Panc1 (cell line): ENCODE measurements at regions not wholly inside any gene's neighbourhood (a gene's known extent, or its start where the extent isn't known, plus 50 kb on each side); places are given as distances from the start of the nearest gene placed in this dataset.

ENCODE experiments used
- CTCF ChIP-seq: fragments of 450-650 bp; IDR thresholded peaks from 2 replicates; pipeline ENCODE4 v1.5.1; 2017; ENCODE audit warnings: mild to moderate bottlenecking
- POLR2AphosphoS5 ChIP-seq: IDR thresholded peaks from 2 replicates; pipeline ENCODE4 v1.6.1; 2012; ENCODE audit warnings: mild to moderate bottlenecking, low read depth, low read length, moderate library complexity
- SIN3A ChIP-seq: IDR thresholded peaks from 2 replicates; pipeline ENCODE4 v1.6.1; 2012; ENCODE audit warnings: low read depth, mild to moderate bottlenecking, low read length, moderate library complexity, borderline replicate concordance; ENCODE audit not compliant: insufficient read depth
- TF ChIP-seq, protein P1 (sequence below), 2 experiments: IDR thresholded peaks; 2 replicates each; pipeline ENCODE4 v1.6.1; 2011 to 2012; ENCODE audit warnings: low read depth in 2 of 2, control low read depth in 1 of 2, low read length in 1 of 2, mild to moderate bottlenecking in 1 of 2, moderate library complexity in 1 of 2; ENCODE audit not compliant: insufficient read depth in 1 of 2

DNA sequence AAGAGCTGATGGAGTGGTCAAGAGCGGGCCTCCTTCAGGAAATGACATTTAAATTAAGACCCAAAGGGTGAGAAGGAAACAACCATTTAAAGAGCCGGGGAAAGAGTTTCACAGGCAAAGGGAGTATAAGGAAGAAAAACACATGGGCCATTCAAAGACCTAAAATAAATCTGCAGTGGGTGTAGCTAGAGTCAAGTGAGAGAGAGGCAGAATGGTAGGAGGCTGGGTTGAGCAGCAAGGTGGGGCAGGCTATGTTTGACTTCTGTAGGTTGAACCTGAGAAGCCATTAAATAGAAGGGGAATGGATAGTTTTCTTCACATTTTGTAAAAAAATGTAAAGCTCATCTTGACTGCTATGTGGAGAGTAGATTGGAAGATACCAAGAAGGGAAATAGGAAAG, 183.8 kb downstream of the LACC1 start:
- TF ChIP-seq CTCF: no peak
- TF ChIP-seq, protein P1, sequence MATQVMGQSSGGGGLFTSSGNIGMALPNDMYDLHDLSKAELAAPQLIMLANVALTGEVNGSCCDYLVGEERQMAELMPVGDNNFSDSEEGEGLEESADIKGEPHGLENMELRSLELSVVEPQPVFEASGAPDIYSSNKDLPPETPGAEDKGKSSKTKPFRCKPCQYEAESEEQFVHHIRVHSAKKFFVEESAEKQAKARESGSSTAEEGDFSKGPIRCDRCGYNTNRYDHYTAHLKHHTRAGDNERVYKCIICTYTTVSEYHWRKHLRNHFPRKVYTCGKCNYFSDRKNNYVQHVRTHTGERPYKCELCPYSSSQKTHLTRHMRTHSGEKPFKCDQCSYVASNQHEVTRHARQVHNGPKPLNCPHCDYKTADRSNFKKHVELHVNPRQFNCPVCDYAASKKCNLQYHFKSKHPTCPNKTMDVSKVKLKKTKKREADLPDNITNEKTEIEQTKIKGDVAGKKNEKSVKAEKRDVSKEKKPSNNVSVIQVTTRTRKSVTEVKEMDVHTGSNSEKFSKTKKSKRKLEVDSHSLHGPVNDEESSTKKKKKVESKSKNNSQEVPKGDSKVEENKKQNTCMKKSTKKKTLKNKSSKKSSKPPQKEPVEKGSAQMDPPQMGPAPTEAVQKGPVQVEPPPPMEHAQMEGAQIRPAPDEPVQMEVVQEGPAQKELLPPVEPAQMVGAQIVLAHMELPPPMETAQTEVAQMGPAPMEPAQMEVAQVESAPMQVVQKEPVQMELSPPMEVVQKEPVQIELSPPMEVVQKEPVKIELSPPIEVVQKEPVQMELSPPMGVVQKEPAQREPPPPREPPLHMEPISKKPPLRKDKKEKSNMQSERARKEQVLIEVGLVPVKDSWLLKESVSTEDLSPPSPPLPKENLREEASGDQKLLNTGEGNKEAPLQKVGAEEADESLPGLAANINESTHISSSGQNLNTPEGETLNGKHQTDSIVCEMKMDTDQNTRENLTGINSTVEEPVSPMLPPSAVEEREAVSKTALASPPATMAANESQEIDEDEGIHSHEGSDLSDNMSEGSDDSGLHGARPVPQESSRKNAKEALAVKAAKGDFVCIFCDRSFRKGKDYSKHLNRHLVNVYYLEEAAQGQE (IDR thresholded peaks at IDR 0.05; ENCODE audit: insufficient read depth in 1 of 2, low read depth in 2 of 2, low read length in 1 of 2): no peak
- no peak for TF ChIP-seq POLR2AphosphoS5
- TF ChIP-seq SIN3A: no peak
